ELF-1 (cell line): ENCODE measurements at regions not wholly inside any gene's neighbourhood (a gene's known extent, or its start where the extent isn't known, plus 50 kb on each side); places are given as distances from the start of the nearest gene placed in this dataset.
A peak's percentile ranks its signal among the peaks of the same experiment; 100 is the strongest.

Experiments
- DNase-seq: peaks from one replicate; pipeline ENCODE4 v3.0.0-alpha.2; 2016; ENCODE audit warnings: low read depth, low spot score

DNA sequence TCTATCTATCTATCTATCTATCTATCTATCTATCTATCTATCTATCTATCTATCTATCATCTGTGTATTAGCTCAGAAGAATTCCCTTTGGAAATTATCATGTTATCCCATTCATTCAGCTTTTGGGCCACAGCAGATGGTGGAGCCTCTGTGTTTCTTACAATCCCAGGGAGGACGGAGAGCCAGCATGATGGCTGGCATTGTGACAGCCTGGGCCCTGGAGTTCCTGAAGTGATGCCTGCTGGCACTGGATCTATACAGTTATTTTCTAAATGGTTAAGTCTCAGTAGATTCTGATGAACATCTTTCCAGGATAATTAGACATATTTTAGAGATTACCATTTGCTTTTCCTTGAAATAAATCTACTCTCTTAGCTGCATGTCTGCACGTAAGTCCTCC is 385.4 kb upstream of the NXPH2 start:
- no peak for DNase-seq

GRCh38 chr2:139165041-139165440 is 384.9 kb upstream of the NXPH2 start:
- no peak for DNase-seq

DNA sequence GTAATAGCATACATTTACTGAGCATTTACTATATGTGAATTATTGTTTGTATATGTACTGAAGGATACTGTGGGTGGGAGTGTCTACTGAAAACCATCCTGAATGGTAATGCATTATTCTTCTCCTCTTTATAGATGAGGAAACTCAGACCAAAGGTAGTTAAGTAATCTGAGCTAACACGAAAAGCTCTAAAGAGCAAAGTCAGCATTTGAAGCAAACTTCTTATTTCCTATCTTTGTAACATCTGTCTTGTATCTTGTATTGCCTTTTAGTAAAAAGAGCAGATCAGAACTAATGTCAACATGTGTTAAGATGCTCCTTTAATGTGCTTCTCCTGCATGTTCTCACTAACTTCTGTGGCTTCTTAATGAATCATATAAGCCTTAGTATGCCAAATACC is 382.8 kb upstream of the NXPH2 start:
- no peak for DNase-seq

GRCh38 chr2:139162456-139162855 is 382.3 kb upstream of the NXPH2 start:
- DNase-seq = no peak

GRCh38 chr2:139160836-139161235 is 380.6 kb upstream of the NXPH2 start:
- no peak for DNase-seq

GRCh38 chr2:139159177-139159576 is 379.0 kb upstream of the NXPH2 start:
- DNase-seq = no peak

- DNase-seq = peak; percentile 6
Observed at GRCh38 chr2:139156730-139157129, 376.5 kb upstream of the NXPH2 start.

GRCh38 chr2:139155991-139156390 is 375.8 kb upstream of the NXPH2 start:
- DNase-seq = no peak

DNA sequence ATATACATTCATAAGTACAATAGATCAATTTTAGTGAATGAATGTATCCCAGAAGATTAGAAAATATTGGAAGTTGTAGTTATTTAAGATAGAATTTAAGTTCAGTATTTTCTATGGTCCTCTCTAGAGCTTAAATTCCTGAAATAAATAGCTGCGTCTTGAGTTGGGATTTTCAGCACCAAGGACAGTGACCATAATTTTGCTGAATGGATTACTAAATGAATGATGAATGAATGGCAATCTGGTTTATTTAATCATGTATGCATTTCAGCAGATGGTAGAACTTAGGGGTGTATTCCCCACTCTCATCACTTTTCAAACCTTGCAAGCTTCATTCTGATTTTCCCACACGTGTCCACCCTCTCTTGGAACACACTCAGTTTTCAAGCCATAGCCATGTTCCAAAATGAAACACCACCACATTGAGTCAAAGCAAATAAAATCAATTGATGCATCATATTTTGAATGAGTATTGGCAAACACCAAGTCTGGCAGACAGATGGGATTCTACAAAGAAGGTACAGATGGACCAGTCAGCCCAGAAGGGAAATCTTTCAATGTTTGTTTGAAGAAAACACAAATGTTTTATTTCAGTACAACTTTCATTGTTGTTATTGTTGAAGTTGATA is 362.2 kb upstream of the NXPH2 start:
- DNase-seq = no peak

DNA sequence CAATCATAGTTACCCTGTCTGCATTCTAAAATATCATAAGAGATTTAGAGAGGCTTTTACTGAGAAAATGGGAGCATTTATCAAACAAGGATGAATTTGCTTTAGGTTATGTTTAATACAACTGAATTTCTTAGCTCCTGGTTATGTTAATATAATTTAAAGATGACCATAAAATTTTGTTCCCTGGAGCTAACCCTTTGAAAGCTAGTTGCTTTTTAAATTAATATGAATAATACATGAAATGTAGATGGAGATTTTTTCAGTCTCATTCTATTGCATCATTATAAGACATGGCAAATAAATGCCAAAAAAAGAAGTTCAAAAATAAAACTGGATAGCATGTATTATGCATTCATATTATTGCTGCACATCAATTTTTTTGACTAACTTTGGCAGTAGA is 344.1 kb upstream of the NXPH2 start:
- DNase-seq = no peak

DNA sequence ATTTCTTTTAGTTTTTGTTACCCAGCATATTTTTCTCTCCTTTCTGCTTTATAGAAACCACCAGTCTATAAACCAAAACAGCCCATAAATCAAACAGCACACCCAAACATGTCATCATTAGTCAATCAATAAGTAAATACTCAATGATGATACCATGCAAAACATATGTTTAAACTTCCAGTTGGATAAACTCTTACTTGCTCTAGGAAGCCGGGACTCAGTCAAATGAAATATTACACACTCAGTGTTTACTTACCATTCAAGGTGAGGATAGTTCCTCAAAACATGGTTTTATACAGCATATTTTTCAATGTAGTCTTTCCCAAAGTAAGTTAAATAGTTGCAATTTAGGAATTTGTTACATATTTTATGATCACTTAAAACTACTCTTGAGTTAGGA is 343.6 kb upstream of the NXPH2 start:
- DNase-seq = no peak

DNA sequence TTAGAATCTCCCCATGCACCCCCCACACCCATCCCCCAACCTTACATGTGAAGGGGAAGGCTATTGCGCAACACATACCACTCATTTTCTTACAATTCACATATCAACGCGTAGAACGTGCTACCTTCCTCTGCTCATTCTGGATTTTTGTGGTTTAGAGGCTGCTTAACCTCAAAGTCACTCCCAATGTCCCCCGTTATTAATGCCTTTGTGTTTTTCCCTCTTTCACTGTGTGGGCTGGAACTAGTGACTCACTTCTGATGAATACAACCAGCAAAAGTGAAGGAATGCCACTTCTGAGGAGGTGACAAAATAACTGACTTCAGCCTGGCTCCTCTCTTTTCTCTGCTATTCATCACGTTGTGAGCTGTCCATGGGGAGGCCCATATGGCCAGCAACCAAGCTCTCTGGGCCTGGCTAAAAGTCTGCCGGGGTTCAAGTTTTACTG is 342.5 kb upstream of the NXPH2 start:
- no peak for DNase-seq

- DNase-seq = no peak
Observed at GRCh38 chr2:139099721-139100120, 319.5 kb upstream of the NXPH2 start.

DNA sequence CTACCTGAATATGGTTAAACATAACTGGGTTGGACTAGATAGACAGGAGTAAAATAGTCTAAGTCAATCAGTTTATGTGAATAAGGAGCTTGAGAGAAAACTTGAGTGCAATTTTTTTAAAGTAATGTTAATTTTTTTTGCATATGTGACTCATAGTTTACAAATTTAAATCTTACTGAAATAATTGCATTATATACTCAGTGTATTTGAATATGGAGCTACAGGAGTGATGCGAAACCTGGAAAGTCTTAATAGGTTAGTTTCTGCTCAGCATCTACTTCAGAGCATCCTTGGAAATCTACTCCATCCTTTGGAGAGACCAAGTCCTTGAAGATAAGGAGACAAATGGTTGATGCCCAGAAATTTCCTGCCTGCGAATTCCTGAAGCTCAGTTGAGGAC is 318.8 kb upstream of the NXPH2 start:
- no peak for DNase-seq

- no peak for DNase-seq
Observed at GRCh38 chr2:139083121-139083520, 302.9 kb upstream of the NXPH2 start.

DNA sequence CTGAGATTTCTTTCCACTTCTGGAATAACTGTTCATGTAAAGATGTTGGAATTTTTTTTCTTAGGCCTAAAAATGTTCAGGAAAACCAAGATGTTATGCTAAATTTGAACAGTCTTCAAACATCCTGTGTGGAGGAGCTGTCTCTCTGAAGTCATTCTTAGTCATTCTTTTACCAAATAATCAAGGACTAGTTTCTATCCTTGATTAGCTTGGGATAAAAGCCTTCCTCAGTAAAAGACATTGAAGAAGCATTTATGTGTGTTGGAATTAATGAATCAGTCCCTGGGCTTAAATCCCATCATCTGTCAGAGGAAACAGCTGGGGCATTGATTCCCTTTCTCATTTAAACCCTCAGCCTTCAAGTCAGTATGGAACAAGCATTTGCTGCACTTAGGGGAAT is 300.1 kb upstream of the NXPH2 start:
- no peak for DNase-seq

DNA sequence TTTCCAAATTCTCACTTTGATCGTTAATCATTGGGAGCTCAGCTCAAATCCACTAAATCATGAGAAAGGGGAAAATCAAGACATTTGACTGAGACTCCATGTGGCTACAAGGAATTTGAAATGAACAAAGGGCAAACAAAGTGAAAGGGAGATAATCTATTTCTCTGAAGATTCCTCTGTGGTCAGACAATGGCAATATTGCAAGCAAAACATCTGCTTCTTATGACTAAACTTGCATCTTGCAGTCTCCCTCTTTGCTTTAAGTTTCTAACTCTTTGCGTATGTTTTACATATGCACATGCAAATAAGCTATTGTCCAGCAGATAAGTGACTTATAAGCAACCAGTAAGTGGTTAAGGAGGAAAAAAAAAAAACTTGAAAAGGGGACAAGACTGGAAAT is 299.1 kb upstream of the NXPH2 start:
- DNase-seq = no peak

DNA sequence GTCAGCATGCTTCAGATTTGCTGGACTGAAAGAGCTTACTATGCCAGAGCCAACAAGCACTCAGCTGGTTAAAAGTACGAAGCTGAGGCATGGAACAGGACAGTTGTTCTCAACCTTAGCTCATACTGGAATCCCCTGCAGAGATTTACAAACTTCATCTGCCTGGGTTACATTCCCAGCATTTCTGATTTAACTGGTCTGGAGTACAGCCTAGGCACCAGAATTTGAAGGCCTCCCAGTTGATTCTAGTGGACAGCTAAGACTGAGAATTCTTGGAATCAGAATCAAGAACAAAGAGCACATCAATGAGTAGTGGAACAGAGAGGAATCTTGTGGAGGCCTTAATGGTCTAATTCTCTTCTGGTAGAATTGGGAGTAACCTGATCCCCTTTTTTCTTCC is 298.2 kb upstream of the NXPH2 start:
- DNase-seq = no peak

GRCh38 chr2:139077099-139077737 is 297.0 kb upstream of the NXPH2 start:
- DNase-seq = no peak

DNA sequence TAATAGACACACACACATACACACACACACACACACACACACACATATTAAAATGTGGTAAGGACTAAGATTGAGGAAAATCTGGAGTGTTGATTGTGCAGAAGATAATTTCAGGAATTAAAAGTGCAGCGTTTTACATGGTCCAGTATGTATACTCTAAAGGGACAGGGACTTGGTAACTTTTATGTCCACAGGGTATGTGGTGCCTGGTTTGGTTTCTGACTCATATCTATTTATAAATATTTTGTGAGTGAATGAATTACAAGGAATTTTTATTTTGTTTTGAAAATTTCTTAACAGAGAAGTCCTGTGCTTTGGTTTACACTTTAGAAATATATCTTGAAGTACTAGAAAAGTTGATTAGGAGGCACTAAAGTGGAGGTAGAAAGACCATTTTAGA is 287.7 kb upstream of the NXPH2 start:
- no peak for DNase-seq

- no peak for DNase-seq
Observed at GRCh38 chr2:139067072-139067471, 286.9 kb upstream of the NXPH2 start.

GRCh38 chr2:139064159-139064558 is 284.0 kb upstream of the NXPH2 start:
- DNase-seq = no peak

DNA sequence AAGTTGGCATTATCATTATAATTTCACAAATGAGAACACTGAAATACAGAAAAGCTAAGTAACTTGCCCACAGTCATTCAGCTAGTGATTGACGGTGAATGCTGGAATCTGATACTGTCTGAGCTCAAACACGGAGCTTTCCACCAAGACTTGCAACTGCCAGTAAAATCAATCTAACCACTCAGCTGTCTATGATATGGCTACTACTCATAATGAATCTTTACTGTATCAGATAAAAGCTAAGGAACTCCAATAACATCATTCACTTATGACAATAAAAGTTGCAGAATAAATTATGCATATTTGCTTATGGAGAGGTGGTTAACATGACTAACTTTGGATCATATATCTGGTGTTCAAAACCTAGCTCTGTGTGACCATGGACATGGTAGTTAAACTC is 279.4 kb upstream of the NXPH2 start:
- no peak for DNase-seq

DNA sequence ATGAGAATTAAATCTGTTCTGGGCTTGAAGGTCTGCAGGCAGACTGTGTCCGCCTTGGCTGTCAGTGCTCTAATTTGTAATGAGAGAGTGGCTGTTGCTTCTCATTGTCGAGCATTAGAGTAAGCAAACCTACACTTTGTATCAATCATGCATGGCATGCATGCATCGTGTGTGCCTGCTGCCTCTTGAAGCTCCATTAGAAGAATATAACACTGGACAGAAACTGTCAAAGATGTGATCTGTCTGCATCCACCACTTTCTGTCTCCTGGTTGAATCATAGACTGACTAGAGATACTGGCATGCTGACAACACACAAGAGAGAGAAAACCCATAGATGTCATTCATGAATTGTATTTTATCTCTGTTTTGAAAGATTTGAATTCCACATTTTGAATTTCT is 275.0 kb upstream of the NXPH2 start:
- no peak for DNase-seq
